Keratinocyte (primary cell): ENCODE measurements at regions not wholly inside any gene's neighbourhood (a gene's known extent, or its start where the extent isn't known, plus 50 kb on each side); places are given as distances from the start of the nearest gene placed in this dataset.

ENCODE experiments used
- EZH2 ChIP-seq: IDR thresholded peaks from one replicate; pipeline ENCODE4 v1.6.1; 2012; ENCODE audit warnings: inconsistent platforms, mild to moderate bottlenecking, low read length, moderate library complexity
- TF ChIP-seq, protein P1 (sequence below), 3 experiments: IDR thresholded peaks in 1 of 3; conservative IDR thresholded peaks in 1 of 3; optimal IDR thresholded peaks in 1 of 3; 2 replicates in 2 of 3; 3 replicates in 1 of 3; pipeline versions ENCODE3 to v1.5.1; 2011; ENCODE audit warnings: low read length in 3 of 3, mild to moderate bottlenecking in 3 of 3, moderate library complexity in 2 of 3, control low read depth in 1 of 3, inconsistent platforms in 1 of 3; ENCODE audit not compliant: insufficient read depth in 2 of 3; ENCODE audit errors: extremely low read depth in 1 of 3

GRCh38 chr7:67422601-67423000 lies 426.0 kb downstream of the TYW1 start:
- TF ChIP-seq, protein P1, sequence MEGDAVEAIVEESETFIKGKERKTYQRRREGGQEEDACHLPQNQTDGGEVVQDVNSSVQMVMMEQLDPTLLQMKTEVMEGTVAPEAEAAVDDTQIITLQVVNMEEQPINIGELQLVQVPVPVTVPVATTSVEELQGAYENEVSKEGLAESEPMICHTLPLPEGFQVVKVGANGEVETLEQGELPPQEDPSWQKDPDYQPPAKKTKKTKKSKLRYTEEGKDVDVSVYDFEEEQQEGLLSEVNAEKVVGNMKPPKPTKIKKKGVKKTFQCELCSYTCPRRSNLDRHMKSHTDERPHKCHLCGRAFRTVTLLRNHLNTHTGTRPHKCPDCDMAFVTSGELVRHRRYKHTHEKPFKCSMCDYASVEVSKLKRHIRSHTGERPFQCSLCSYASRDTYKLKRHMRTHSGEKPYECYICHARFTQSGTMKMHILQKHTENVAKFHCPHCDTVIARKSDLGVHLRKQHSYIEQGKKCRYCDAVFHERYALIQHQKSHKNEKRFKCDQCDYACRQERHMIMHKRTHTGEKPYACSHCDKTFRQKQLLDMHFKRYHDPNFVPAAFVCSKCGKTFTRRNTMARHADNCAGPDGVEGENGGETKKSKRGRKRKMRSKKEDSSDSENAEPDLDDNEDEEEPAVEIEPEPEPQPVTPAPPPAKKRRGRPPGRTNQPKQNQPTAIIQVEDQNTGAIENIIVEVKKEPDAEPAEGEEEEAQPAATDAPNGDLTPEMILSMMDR (optimal IDR thresholded peaks at IDR 0.05 in 1 of 3, IDR thresholded peaks at IDR 0.05 in 1 of 3, conservative IDR thresholded peaks at IDR 0.05 in 1 of 3; ENCODE audit: extremely low read depth in 1 of 3, insufficient read depth in 2 of 3, low read length in 3 of 3) = no peak
- no peak for TF ChIP-seq EZH2
